Skeletal muscle tissue (tissue), 3 donors: ENCODE measurements at regions not wholly inside any gene's neighbourhood (a gene's known extent, or its start where the extent isn't known, plus 50 kb on each side); places are given as distances from the start of the nearest gene placed in this dataset.

Source experiments
- H3K27ac ChIP-seq: one replicate; pipeline ENCODE4 v1.7.0; 2013; ENCODE audit warnings: mild to moderate bottlenecking, low read depth, low read length, inconsistent platforms
- H3K27me3 ChIP-seq, 3 donors: one replicate each; pipeline ENCODE4 v1.7.0; 2013; ENCODE audit warnings: low read length in 3 of 3; ENCODE audit not compliant: control insufficient read depth in 3 of 3, insufficient read depth in 3 of 3
- H3K36me3 ChIP-seq, 3 donors: one replicate each; pipeline ENCODE4 v1.7.0; 2013; ENCODE audit warnings: low read length in 3 of 3; ENCODE audit not compliant: control insufficient read depth in 3 of 3, insufficient read depth in 3 of 3
- H3K4me1 ChIP-seq, 3 donors: one replicate each; pipeline ENCODE4 v1.7.0; 2013; ENCODE audit warnings: low read length in 3 of 3, mild to moderate bottlenecking in 3 of 3; ENCODE audit not compliant: control insufficient read depth in 3 of 3, insufficient read depth in 3 of 3
- H3K4me3 ChIP-seq, 3 donors: one replicate each; pipeline ENCODE4 v1.7.0; 2013; ENCODE audit warnings: low read length in 3 of 3
- H3K9ac ChIP-seq, 3 donors: one replicate each; pipeline ENCODE4 v1.7.0; 2013; ENCODE audit warnings: low read length in 3 of 3, mild to moderate bottlenecking in 3 of 3, moderate library complexity in 2 of 3, low read depth in 1 of 3
- H3K9me3 ChIP-seq, 3 donors: one replicate each; pipeline ENCODE4 v1.7.0; 2013; ENCODE audit warnings: low read length in 3 of 3; ENCODE audit not compliant: control insufficient read depth in 3 of 3
- donor health status: Osteomylitis.

- no peaks in the 10 kb centered on the region for H3K36me3 ChIP-seq
- no peak overlapping the region for H3K4me3 ChIP-seq
- no peak overlapping the region for H3K27ac ChIP-seq
- H3K27me3 ChIP-seq: no peaks in the 10 kb centered on the region
- H3K9ac ChIP-seq: no peak overlapping the region
- H3K4me1 ChIP-seq: no peaks in the 10 kb centered on the region
- no peaks in the 10 kb centered on the region for H3K9me3 ChIP-seq
These were observed 91.8 kb downstream of the SOD2 start for GRCh38 chr6:159601211-159601610.

GRCh38 chr6:159595173-159595572 lies 97.9 kb downstream of the SOD2 start:
- Histone ChIP-seq H3K9me3 (no peaks in the 10 kb centered on the region), H3K36me3 (no peaks in the 10 kb centered on the region), H3K4me1 (no peaks in the 10 kb centered on the region), H3K4me3 (no peak overlapping the region), H3K27ac (no peak overlapping the region), H3K27me3 (no peaks in the 10 kb centered on the region), H3K9ac (no peak overlapping the region)

GRCh38 chr6:159594750-159595117 lies 98.3 kb downstream of the SOD2 start:
- H3K36me3 ChIP-seq: no peaks in the 10 kb centered on the region
- H3K9me3 ChIP-seq: no peaks in the 10 kb centered on the region
- no peaks in the 10 kb centered on the region for H3K27me3 ChIP-seq
- no peaks in the 10 kb centered on the region for H3K4me1 ChIP-seq
- H3K4me3 ChIP-seq: no peak overlapping the region
- H3K27ac ChIP-seq: no peak overlapping the region
- H3K9ac ChIP-seq: no peak overlapping the region

GRCh38 chr6:159594106-159594749 lies 98.8 kb downstream of the SOD2 start:
- no peak overlapping the region for H3K27ac ChIP-seq
- no peak overlapping the region for H3K9ac ChIP-seq
- H3K4me3 ChIP-seq: no peak overlapping the region
- no peaks in the 10 kb centered on the region for H3K27me3 ChIP-seq
- H3K4me1 ChIP-seq: no peaks in the 10 kb centered on the region
- H3K36me3 ChIP-seq: no peaks in the 10 kb centered on the region
- no peaks in the 10 kb centered on the region for H3K9me3 ChIP-seq

- peaks cover 0 to 3% (median 0%) of the 10 kb centered on the region in 3 donors for H3K36me3 ChIP-seq
- H3K27me3 ChIP-seq: no peaks in the 10 kb centered on the region
- no peak overlapping the region for H3K27ac ChIP-seq
- no peaks in the 10 kb centered on the region for H3K4me1 ChIP-seq
- H3K4me3 ChIP-seq: no peak overlapping the region
- no peak overlapping the region for H3K9ac ChIP-seq
- no peaks in the 10 kb centered on the region for H3K9me3 ChIP-seq
These were observed 102.2 kb downstream of the SOD2 start for GRCh38 chr6:159590835-159591234.

- Histone ChIP-seq H3K9me3 (no peaks in the 10 kb centered on the region), H3K4me3 (no peak overlapping the region), H3K27ac (no peak overlapping the region), H3K4me1 (no peaks in the 10 kb centered on the region), H3K27me3 (no peaks in the 10 kb centered on the region), H3K9ac (no peak overlapping the region), H3K36me3 (peaks cover 0 to 3% (median 0%) of the 10 kb centered on the region in 3 donors)
These were observed 106.4 kb downstream of the SOD2 start for GRCh38 chr6:159586684-159587083.

GRCh38 chr6:159582736-159583135 lies 110.3 kb downstream of the SOD2 start:
- Histone ChIP-seq H3K9me3 (no peaks in the 10 kb centered on the region), H3K27ac (no peak overlapping the region), H3K9ac (no peak overlapping the region), H3K4me3 (no peak overlapping the region), H3K36me3 (no peaks in the 10 kb centered on the region), H3K4me1 (no peaks in the 10 kb centered on the region), H3K27me3 (no peaks in the 10 kb centered on the region)

DNA sequence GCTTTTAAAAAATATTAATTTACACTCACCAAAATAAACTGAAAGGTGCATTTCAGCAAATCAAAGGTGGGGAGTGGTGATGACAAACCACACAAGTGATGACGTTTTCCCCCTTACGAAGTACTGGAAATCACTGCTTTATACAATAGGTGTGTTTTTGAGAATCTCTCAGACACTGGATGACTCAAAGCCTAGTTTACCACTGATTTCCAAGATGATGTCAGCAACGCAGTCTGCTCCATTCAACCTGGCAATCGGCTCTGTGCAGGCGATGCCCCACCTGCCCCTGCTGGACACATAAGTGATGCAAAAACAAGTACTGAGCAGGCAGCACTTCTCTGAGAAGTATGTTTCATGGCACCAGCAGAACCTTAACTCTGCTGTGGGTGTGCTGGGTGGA lies 114.4 kb downstream of the SOD2 start:
- H3K4me3 ChIP-seq: no peak overlapping the region
- H3K4me1 ChIP-seq: no peaks in the 10 kb centered on the region
- no peaks in the 10 kb centered on the region for H3K27me3 ChIP-seq
- H3K9ac ChIP-seq: no peak overlapping the region
- no peaks in the 10 kb centered on the region for H3K9me3 ChIP-seq
- H3K36me3 ChIP-seq: no peaks in the 10 kb centered on the region
- H3K27ac ChIP-seq: no peak overlapping the region

- Histone ChIP-seq H3K27me3 (no peaks in the 10 kb centered on the region), H3K9ac (no peak overlapping the region), H3K36me3 (no peaks in the 10 kb centered on the region), H3K4me3 (no peak overlapping the region), H3K27ac (no peak overlapping the region), H3K4me1 (no peaks in the 10 kb centered on the region), H3K9me3 (no peaks in the 10 kb centered on the region)
These were observed 115.5 kb downstream of the SOD2 start for GRCh38 chr6:159577564-159577963.

- H3K27ac ChIP-seq: no peak overlapping the region
- H3K9ac ChIP-seq: no peak overlapping the region
- H3K36me3 ChIP-seq: no peaks in the 10 kb centered on the region
- H3K4me1 ChIP-seq: no peaks in the 10 kb centered on the region
- H3K4me3 ChIP-seq: no peak overlapping the region
- H3K27me3 ChIP-seq: no peaks in the 10 kb centered on the region
- H3K9me3 ChIP-seq: peaks cover 0 to 3% (median 0%) of the 10 kb centered on the region in 3 donors
These were observed 120.5 kb downstream of the SOD2 start for GRCh38 chr6:159572439-159573110.
